Hepatocyte (in vitro differentiated cells): ENCODE measurements at regions not wholly inside any gene's neighbourhood (a gene's known extent, or its start where the extent isn't known, plus 50 kb on each side); places are given as distances from the start of the nearest gene placed in this dataset.

Source experiments
- EZH2 ChIP-seq: fragments of 200-600 bp; sonication (generic); IDR thresholded peaks from 2 replicates; pipeline ENCODE4 v1.6.1; 2016; ENCODE audit warnings: antibody characterized with exemption, mild to moderate bottlenecking, borderline replicate concordance
- TF ChIP-seq, protein P1 (sequence below): fragments of 200-600 bp; sonication (generic); IDR thresholded peaks from 2 replicates; pipeline ENCODE4 v1.5.1; 2016; ENCODE audit warnings: antibody characterized with exemption, mild to moderate bottlenecking; ENCODE audit not compliant: poor library complexity

DNA sequence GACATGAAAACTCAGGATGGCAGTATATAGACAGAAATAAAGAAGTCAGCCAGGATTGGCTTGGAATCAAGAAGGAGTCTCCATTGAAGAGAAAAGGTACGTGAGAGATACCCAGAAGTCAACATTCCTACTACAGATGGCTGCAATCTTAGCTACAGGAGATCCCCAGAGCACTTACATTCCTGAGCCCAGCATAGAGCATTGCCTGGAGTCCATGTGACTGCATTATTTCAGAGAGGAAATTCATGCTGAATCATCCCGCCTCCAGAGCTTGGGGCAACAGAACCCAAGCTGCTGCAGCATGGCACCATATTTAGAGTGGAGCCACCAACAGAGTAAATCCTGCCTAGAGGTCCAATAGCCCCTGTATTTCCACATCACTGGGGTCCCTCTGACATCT, 125.0 kb upstream of the GRIK2 start:
- TF ChIP-seq, protein P1, sequence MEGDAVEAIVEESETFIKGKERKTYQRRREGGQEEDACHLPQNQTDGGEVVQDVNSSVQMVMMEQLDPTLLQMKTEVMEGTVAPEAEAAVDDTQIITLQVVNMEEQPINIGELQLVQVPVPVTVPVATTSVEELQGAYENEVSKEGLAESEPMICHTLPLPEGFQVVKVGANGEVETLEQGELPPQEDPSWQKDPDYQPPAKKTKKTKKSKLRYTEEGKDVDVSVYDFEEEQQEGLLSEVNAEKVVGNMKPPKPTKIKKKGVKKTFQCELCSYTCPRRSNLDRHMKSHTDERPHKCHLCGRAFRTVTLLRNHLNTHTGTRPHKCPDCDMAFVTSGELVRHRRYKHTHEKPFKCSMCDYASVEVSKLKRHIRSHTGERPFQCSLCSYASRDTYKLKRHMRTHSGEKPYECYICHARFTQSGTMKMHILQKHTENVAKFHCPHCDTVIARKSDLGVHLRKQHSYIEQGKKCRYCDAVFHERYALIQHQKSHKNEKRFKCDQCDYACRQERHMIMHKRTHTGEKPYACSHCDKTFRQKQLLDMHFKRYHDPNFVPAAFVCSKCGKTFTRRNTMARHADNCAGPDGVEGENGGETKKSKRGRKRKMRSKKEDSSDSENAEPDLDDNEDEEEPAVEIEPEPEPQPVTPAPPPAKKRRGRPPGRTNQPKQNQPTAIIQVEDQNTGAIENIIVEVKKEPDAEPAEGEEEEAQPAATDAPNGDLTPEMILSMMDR, result no peak
- no peak for TF ChIP-seq EZH2
